Vagina (tissue), 2 donors: ENCODE measurements at regions not wholly inside any gene's neighbourhood (a gene's known extent, or its start where the extent isn't known, plus 50 kb on each side); places are given as distances from the start of the nearest gene placed in this dataset.

Experiments
- DNase-seq, 2 donors: peaks; one replicate each; pipeline ENCODE4 v3.0.0-alpha.2; 2017; ENCODE audit errors: extremely low spot score in 2 of 2
- H3K27ac ChIP-seq: fragments of 200-600 bp; sonication (generic); one replicate; pipeline ENCODE4 v1.5.1; 2019
- H3K27me3 ChIP-seq: fragments of 200-600 bp; sonication (generic); one replicate; pipeline ENCODE4 v1.5.1; 2019
- H3K36me3 ChIP-seq, 2 donors: fragments of 200-600 bp; sonication (generic); one replicate each; pipeline ENCODE4 v1.5.1; 2017 to 2019
- H3K4me1 ChIP-seq: fragments of 200-600 bp; sonication (generic); one replicate; pipeline ENCODE4 v1.5.1; 2019
- H3K4me3 ChIP-seq, 2 donors: fragments of 200-600 bp; sonication (generic); 1 replicate in 1 of 2; 2 replicates in 1 of 2; pipeline ENCODE4 v1.5.1; 2016 to 2019
- H3K9me3 ChIP-seq: fragments of 200-600 bp; sonication (generic); one replicate; pipeline ENCODE4 v1.5.1; 2019
- CTCF ChIP-seq, 3 experiments: fragments of 450-650 bp in 2 of 3; fragments of 200-600 bp in 1 of 3; sonication (generic) in 1 of 3; IDR thresholded peaks; one replicate each; pipeline ENCODE4 v1.5.1; 2017 to 2019; ENCODE audit warnings: antibody characterized with exemption in 3 of 3, mild to moderate bottlenecking in 2 of 3, moderate library complexity in 2 of 3
- POLR2A ChIP-seq, 2 donors: fragments of 450-650 bp; IDR thresholded peaks; one replicate each; pipeline ENCODE4 v1.6.1; 2017; ENCODE audit warnings: antibody characterized with exemption in 2 of 2, mild to moderate bottlenecking in 2 of 2, moderate library complexity in 2 of 2
- POLR2AphosphoS5 ChIP-seq, 2 donors: sonication (generic); formaldehyde crosslinking; IDR thresholded peaks; one replicate each; pipeline ENCODE4 v1.9.0; 2017; ENCODE audit warnings: antibody characterized with exemption in 2 of 2, mild to moderate bottlenecking in 2 of 2, low read depth in 1 of 2; ENCODE audit not compliant: insufficient read depth in 1 of 2
- intact Hi-C: fragments of 100-400 bp; cut with DNase I; formaldehyde crosslinking; loops from one replicate; pipeline ENCODE4 v1.15.1; 2023

- Histone ChIP-seq H3K36me3 (no peaks in the 10 kb centered on the region), H3K27ac (no peak overlapping the region), H3K4me3 (no peak overlapping the region), H3K4me1 (no peaks in the 10 kb centered on the region), H3K27me3 (no peaks in the 10 kb centered on the region), H3K9me3 (no peaks in the 10 kb centered on the region)
- TF ChIP-seq CTCF (IDR thresholded peaks at IDR 0.05) (no peak), POLR2AphosphoS5 (IDR thresholded peaks at IDR 0.05; ENCODE audit: insufficient read depth in 1 of 2, low read depth in 1 of 2) (no peak), POLR2A (IDR thresholded peaks at IDR 0.05) (no peak)
- intact Hi-C loops, result no loop called here
- DNase-seq, result no peak
Observed at GRCh38 chr10:63760034-63760707, 239.0 kb downstream of the REEP3 start.

GRCh38 chr10:63760708-63761047 lies 239.5 kb downstream of the REEP3 start:
- H3K27me3 ChIP-seq, result no peaks in the 10 kb centered on the region
- H3K4me1 ChIP-seq, result no peaks in the 10 kb centered on the region
- intact Hi-C loops, result no loop called here
- DNase-seq, result no peak
- no peak overlapping the region for H3K27ac ChIP-seq
- no peaks in the 10 kb centered on the region for H3K9me3 ChIP-seq
- TF ChIP-seq CTCF (IDR thresholded peaks at IDR 0.05) (no peak), POLR2A (IDR thresholded peaks at IDR 0.05) (no peak), POLR2AphosphoS5 (IDR thresholded peaks at IDR 0.05; ENCODE audit: insufficient read depth in 1 of 2, low read depth in 1 of 2) (no peak)
- H3K4me3 ChIP-seq, result no peak overlapping the region
- no peaks in the 10 kb centered on the region for H3K36me3 ChIP-seq

GRCh38 chr10:63761243-63761642 lies 240.0 kb downstream of the REEP3 start:
- intact Hi-C loops, result no loop called here
- H3K27ac ChIP-seq, result no peak overlapping the region
- DNase-seq, result no peak
- H3K4me3 ChIP-seq, result no peak overlapping the region
- H3K9me3 ChIP-seq, result no peaks in the 10 kb centered on the region
- no peaks in the 10 kb centered on the region for H3K27me3 ChIP-seq
- no peaks in the 10 kb centered on the region for H3K36me3 ChIP-seq
- TF ChIP-seq POLR2A (IDR thresholded peaks at IDR 0.05) (no peak), POLR2AphosphoS5 (IDR thresholded peaks at IDR 0.05; ENCODE audit: insufficient read depth in 1 of 2, low read depth in 1 of 2) (no peak), CTCF (IDR thresholded peaks at IDR 0.05) (no peak)
- no peaks in the 10 kb centered on the region for H3K4me1 ChIP-seq

- no peaks in the 10 kb centered on the region for H3K27me3 ChIP-seq
- H3K27ac ChIP-seq, result no peak overlapping the region
- no peak for DNase-seq
- no peak for TF ChIP-seq POLR2AphosphoS5 (IDR thresholded peaks at IDR 0.05; ENCODE audit: insufficient read depth in 1 of 2, low read depth in 1 of 2)
- TF ChIP-seq CTCF (IDR thresholded peaks at IDR 0.05), result no peak
- no peaks in the 10 kb centered on the region for H3K9me3 ChIP-seq
- no peak overlapping the region for H3K4me3 ChIP-seq
- intact Hi-C loops, result no loop called here
- H3K36me3 ChIP-seq, result no peaks in the 10 kb centered on the region
- no peaks in the 10 kb centered on the region for H3K4me1 ChIP-seq
Observed at GRCh38 chr10:63763744-63764143, 242.5 kb downstream of the REEP3 start.

DNA sequence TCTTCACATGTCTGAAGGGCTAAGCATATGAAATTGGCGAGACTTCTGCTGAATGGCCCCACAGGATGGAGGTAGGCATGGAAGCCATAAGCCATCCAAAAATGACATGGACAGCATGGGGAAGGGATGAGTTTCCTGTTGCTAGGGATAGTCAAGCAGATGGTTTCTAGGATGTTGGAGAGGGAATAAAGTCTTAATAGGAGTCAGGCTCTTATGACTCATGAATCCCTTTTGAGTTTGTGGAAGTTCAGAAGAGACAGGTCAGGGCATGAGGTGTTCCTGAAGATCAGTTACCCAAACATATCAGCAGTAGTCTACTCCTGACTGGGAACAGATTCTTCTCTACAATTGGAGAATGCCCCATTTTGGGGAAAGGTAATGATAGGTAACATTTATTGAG lies 243.9 kb downstream of the REEP3 start:
- intact Hi-C loops, result no loop called here
- no peak overlapping the region for H3K4me3 ChIP-seq
- DNase-seq, result no peak
- H3K9me3 ChIP-seq, result no peaks in the 10 kb centered on the region
- H3K27me3 ChIP-seq, result no peaks in the 10 kb centered on the region
- H3K27ac ChIP-seq, result no peak overlapping the region
- no peaks in the 10 kb centered on the region for H3K4me1 ChIP-seq
- no peaks in the 10 kb centered on the region for H3K36me3 ChIP-seq
- TF ChIP-seq POLR2AphosphoS5 (IDR thresholded peaks at IDR 0.05; ENCODE audit: insufficient read depth in 1 of 2, low read depth in 1 of 2) (no peak), CTCF (IDR thresholded peaks at IDR 0.05) (no peak), POLR2A (IDR thresholded peaks at IDR 0.05) (no peak)
